GM18870 (cell line): ENCODE measurements at regions not wholly inside any gene's neighbourhood (a gene's known extent, or its start where the extent isn't known, plus 50 kb on each side); places are given as distances from the start of the nearest gene placed in this dataset.

Source experiments
- ATAC-seq: cut with Tn5 transposase; IDR thresholded peaks from one replicate; pipeline ENCODE4 v1.9.1; 2021; ENCODE audit warnings: moderate library complexity; ENCODE audit not compliant: unreplicated experiment

DNA sequence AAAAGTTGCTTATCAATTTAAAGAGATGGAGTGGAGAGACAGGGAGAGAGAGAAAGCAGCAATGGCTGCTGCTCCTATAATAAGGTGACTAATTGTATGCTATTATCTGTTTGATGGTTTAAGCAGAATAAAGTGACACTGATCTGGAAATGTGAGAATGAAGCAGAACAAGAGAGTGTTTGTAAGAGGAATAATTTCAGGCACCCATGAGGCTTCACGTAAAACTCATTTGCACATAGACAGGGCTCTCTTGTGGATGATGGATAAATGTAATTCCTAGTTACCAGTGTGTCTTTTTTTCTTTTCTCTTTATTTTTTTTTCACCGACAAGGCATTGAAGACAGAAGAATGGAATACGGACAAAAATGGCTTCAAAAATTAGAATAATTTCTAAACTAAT is 228.8 kb upstream of the TYRP1 start:
- no peak for ATAC-seq

DNA sequence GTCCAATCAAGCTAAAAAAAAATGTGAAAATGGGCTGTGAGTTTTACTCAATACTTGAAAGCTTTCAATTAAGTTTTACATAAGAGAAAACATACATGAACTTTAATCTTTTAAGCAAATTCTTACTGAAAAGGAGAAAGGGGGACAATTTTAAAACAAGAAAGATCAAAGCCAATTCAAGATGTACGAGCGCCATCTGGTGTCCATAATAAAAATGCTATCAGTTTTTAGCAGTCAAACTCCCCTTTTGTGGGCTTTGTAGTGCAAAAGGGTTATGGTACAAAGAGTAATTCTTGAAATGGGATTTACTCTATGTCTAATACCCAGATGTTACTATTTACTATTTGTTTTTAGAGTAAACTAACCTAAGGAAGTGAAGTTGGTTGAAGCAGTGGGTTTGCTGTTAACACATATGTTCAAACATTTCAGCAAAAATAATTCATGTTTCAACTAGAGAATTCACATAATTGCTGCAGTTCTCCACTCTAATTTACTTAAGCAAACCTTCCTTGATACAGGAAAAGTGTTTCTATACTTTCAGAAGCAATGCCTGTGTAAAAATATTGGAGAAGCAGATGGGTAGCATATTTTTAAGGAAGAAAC is 228.2 kb upstream of the TYRP1 start:
- ATAC-seq, result no peak

DNA sequence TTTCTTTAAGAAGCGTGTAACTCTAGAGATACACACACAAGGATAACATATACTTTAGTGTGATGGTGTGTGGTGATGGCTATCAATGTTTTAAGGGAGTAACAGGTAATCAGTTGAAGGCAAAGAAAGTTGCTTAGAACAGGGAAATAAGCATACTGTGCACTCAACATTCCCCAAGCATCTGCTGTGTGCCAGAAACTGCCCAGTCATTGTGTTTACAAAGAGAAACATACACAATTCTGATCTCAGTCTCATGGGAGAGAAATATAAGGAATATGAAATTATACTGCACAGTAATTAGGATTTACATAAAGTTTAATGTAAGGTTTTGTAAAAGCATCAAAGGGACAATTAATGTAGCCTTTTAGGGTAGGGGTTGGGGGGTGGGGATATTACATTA is 224.1 kb upstream of the TYRP1 start:
- no peak for ATAC-seq

DNA sequence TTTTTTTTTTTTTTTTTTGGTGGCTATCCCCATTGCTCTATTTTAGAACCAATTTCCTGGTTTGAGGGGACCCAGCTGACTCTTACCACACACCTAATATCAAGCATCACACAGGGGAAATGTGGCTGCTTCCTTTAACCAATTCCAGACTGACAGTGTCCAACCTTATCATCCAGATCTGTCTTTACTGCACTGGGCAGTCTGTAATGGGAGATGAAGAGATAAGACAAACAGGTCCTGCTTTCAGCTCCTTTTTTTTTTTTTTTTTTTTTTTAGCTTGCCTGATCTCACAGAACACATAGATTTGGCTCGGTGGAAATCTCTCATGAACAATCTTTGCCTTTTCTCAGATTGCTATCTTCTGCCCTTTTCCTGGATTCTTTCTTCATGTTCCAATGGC is 198.8 kb upstream of the TYRP1 start:
- ATAC-seq, result no peak

DNA sequence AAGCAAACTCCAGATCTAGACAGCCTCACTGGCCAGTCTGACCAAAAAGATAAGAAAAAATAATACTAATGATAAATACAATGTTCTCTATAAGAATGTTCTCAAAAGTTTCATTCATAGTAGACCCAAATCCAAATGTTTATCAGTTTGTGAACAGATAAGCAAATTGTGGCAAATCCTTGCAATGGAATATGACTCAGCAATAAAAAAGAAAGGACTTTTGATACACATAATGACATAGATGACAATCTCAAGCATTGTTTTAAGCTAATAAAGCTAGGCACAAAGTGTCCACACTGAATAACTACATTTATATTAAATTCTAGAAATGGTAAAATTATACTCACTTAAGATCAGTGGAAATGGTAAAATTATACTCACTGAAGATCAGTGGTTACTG is 195.4 kb upstream of the TYRP1 start:
- no peak for ATAC-seq

DNA sequence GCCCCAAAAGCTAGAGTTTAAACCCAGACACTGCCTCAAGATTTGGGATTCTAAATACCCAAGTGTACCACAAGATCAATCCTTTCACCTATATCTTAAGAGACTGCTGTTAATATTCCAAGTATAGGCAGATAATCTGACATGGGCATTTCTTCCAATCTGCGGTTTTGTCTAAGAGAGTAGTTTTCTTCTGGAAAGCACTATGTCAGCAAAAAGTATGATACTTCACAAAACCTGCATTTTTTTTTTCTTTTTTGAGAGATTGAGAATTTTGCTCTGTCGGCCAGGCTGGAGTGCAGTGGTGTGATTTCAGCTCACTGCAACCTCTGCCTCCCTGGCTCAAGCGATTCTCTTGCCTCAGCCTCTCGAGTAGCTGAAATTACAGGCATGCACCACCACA is 190.7 kb upstream of the TYRP1 start:
- ATAC-seq, result no peak

DNA sequence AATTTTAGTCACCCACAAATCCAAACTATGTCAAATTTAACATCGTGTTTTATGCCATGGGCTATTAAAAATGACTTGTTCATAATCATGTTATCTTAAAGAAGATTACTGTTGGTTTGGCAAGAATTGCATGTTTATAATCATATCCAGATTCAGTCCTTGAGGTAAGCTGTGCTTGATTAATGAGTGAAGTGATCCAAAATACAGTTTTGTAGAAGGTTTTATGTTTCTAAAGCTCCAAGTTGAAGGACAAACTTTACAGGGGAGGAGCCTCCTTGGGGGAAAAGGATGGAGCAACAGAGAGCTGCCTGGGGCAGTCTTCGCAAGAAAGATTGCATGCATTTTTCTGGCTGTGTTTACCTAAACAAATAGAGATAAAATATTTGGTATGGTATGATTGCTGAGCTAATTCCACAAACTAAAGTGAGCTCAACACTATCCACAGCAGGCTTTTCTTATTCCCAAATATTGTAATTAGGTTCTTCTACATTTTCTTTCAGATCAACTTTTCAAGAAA is 189.5 kb upstream of the TYRP1 start:
- no peak for ATAC-seq

DNA sequence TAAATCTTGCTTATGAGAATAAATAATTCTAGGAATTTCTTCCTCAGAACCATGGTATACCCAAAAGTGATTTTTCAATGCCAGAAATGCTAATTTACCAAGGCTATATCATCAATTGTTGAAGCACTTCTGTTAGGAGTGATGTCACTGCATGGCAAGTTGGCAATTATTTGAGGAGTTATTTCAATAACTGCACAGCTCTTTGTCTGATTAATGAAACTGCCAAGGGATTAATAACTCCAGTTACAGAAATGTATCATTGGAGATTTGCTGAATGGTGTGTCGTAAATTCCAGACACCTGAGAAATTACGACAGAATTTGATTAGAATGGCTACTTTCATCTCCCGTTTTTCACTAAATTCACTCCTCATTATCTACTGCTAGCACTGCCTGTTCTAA is 182.6 kb upstream of the TYRP1 start:
- ATAC-seq, result no peak

DNA sequence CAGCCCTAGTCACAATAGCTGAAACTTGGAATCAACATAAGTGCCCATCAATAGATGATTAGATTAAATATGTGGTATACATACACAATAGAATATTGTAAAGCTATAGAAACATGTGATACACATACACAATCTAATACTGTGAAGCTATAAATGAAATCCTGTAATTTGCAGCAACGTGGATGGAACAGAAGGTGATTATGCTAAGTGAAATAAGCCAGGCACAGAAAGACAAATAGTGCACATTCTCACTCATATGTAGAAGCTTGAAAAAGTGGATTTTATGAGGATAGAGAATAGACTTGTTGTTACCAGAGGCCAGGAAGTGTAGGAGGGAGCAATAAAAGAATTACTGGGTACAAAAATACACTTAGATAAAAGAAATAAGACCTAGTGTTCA is 181.5 kb upstream of the TYRP1 start:
- no peak for ATAC-seq

DNA sequence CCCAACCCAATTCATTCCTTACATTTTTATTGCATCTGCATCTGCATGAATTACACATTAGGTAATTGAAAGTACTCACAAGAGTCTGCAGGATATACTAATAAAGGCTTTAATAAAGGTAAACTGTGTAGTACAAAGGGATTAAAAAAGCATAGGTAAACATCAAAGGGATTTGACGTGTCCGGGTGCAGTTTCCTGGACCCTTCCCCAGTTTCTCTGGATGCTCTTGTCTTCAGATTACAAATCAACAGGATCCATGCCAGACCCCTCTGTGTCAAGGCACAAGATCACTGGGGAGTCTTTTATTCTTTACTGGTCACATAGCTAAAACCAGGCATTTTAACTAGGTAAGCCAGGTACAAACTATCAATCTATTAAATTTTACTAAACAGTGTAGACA is 177.2 kb upstream of the TYRP1 start:
- ATAC-seq, result no peak

DNA sequence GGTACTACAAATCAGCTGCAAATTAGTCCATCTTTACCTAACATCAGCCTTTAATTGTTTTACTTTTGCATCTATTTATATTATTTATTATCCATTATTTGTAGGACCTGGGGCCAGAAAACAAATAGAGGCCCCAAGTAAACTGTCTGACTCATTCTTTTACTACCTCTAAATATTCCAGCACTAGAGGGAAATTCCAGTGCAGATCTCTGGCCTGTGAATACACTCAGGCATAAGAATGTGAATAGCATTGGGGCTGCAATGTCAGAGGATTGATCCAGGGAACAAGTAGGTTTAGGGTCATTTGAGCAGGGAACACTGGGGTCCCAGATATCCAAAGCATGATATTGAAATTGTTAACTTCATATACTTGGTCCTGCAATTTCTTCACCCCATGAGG is 176.6 kb upstream of the TYRP1 start:
- no peak for ATAC-seq

DNA sequence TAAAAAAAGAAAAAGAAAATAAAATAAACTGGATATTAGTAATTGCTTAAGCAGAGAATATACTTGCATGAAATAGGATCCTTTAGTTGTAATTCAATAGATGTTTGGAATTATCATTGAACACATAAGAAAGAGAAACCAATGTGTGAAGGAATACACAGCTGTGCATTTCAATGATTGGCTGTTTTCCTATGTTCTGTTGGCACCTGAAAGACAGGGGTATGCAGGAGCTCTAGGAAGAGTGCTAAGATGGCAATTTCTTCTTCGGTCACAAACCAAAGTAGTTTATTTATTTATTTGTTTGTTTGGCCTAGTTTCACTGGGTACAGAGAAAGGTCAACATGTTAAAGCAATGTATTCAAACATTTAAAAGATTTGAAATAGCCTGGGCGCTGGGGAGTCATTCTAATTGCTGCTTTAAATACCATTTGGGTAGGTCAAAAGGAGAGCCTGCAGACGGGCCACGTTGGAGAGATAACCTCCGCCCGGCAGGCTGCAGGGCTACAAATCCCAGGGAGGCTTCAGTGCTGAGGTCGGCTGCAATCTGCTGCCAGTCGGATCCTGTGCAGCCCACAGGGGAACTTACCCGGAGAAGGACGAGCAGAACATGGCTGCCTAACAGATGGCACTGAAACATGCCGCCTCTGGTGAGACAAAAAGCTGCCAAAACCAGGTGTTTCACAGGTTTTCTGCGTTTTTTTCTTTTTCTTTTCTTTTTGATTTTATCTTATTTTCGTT is 154.2 kb upstream of the TYRP1 start:
- no peak for ATAC-seq

DNA sequence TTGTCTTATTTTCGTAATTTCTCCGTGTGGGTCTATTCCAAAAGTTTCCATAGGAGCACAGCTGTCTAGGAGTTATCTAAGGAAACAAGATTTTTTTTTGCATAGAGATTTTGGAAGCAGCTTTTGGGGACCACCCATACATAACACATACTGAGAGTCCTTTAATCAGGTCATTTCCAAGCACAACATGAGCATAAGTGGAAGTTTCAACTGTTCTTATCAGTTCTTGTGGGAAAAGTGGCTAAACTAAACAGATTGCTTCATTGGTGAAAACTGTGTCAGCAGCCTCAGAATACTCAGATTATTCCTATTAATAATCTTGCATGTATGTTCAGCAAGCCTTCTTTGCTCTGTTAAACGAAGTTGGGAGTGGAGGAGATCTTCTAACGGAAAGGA is 153.6 kb upstream of the TYRP1 start:
- ATAC-seq, result no peak

DNA sequence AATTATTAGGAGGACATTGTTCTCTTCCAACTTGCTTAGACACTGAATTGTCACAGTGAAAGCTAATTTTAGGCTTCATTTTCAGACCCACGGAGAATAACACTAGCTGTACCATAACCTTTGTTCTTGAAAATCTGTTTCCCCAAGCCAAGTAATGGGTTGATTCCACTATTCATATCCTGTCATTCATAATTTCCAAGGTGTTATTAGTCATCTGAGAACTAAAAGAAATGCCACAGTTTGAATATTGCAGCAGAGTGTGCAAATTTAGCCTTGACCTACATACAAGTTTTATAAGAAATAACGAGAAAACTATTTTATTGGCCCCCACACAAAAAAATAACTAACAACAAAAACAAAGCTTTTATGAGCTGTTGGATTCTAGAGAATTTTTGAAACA is 148.5 kb upstream of the TYRP1 start:
- no peak for ATAC-seq

DNA sequence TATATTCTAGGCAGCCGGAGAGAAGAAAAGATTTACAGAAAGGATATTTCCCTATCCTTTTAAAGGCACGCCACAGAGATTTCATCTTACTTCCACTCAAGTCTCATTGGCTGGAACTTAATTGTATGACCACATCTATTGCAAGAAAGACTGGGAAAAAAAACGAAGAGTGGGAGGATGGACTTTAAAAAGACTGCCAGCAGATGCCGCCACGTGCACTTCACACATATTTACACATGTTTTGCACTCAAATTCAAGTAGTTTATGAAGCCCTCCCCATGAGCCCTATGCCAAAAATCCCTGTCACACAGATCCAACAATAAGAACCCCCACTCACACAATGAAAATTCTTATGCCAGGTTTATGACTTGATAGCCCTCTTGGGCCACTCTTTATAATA is 138.5 kb upstream of the TYRP1 start:
- no peak for ATAC-seq

DNA sequence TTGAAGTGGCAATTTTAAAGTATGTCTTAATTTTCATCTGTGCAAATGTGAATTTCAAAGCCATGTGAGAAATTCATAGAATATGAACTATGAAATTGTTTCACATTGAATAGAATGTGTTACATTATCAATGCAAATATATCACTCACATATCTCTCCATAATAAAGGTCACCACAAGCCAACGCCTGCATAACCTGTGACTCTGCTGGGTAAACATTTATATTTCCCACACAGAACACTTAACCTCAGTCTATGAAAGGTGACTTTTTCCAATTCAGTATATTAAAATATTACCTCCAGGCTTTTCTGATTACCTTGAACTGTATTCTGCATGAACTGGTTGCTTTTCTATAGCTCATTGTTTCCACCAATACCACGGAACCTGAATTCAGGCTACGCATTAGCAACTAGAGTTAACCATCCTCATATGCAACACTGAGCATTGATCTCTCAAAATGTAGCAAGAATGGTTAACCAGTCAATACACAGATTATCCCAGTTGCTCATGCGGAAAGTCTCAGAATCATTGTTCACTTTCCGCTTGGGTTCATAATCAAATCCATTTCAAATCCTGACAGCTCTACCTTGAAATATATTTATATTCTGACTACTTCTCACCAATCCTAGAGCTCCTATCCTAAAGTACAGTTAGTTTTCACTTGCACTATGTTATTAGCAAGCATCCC is 126.6 kb upstream of the TYRP1 start:
- ATAC-seq, result no peak

DNA sequence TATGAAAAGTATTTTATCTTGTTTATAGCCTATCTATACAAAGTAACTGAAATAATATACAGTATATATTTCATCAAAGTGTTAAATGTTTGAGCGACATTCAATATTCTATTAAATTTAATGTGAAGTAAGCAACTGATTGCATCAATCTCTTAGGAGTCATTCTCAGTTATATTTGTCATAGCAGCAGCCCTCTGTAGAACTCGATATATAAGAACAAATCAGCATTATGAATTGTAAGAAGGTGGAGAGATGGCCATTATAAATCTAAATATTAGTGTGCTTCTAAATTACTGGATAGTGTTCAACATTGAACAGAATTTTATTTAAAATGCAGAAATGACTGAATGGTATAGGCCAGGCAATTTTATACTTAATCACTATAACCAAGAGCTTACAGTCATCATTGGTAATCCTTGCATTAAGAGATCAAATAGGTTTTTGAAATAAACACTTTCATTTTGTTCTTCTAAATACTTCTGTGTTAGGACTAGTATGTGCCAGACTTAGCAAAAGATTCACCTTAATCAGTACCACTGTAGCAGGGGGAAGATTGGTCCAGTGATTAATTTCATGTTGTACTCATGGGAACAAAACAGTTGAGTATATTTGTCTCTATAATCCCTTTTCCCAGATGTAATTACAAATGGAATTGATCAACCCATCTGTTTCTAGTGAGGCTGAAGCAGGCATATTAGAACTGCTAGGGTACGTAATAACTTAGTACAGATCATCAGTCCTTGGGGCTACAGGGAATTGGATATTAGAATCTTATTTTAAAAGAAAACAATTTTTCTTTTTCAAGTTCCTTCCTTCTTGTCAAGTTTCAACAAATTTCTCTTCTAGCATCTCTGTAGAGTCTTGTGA is 108.3 kb upstream of the TYRP1 start:
- no peak for ATAC-seq

DNA sequence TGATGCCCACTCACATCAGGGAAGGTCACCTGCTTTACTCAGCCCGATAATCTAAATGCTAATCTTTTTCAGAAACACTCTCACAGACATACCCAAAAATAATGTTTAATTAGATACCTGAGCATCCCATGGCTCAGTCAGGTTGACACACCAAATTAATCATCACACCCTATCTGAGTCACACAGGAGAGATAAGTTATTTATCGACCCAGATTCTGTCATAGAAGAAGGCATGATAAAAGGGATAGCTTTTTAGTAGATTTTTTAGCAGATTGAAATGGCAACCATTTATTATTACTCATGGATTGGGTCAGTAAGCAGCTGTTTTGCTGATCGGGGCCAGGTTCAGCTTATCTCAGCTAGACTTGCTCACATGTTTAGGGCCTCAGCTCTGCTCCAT is 97.8 kb upstream of the TYRP1 start:
- no peak for ATAC-seq

DNA sequence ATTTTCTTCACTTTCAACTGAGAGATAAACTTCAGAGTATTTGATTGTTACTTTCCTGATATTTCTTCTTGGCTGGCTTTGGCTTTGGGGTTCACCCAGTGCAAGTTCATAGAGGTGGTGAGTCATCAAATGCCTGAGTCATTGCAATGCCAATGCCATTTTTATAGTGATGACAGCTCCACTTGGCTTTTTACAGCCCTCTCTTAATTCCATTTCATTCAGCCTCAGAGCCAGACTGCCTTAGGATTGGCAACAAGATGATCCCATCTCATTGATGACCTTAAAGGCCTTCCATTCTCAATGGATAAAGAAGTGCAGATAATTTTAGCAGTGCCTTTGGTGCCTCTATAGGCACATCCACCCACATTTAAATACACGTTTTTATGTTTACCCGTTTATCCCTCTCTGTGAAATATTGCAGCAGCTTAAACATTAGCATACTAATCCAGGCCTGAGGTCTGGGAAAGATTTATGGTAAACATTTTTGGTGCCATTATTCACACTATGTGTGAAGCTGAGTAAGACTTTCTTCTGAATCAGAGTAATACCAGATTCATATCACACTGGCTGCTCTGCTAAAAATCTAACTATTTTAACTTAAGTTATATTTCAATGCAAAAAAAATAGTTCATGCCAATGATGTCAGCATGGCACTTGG is 88.9 kb upstream of the TYRP1 start:
- ATAC-seq, result no peak

DNA sequence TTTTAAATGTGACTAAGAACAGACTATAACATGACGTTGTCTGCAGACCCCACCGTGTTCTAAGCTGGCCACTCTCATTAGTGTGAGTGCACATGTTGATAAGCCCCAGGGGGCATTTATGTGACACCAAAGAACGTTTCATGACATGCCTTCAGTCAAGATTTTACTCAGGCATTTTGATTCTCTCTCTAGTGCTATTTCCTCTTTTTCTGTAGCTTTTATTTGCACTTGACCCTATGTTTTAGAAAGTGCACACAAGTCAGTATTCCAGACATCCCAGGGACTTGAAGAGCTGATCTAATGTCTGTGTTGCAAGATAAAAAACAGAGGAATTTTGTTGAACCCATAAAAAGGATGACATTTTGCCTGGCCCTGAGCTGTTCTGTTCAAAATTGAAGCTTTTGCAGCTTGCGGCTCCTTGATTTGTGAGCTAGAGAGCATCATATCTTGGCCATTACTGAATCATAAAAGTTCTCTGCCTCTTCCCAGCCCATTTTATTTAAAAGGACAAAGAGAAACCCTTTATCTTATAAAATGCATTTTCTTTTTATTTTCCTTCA is 80.9 kb upstream of the TYRP1 start:
- ATAC-seq, result no peak
